Aorta (tissue), 5 donors: ENCODE measurements at regions not wholly inside any gene's neighbourhood (a gene's known extent, or its start where the extent isn't known, plus 50 kb on each side); places are given as distances from the start of the nearest gene placed in this dataset.

Experiments used
- ATAC-seq: fragments of 200-7000 bp; cut with Tn5 transposase; one replicate; pipeline ENCODE4 v1.9.1; 2022; ENCODE audit warnings: moderate library complexity; ENCODE audit not compliant: low FRiP score
- DNase-seq, 2 donors: peaks; one replicate each; pipeline ENCODE4 v3.0.0-alpha.2; 2020
- H3K27ac ChIP-seq, 2 donors: one replicate each; pipeline ENCODE4 v1.5.1; 2013; ENCODE audit warnings: low read length in 2 of 2, mild to moderate bottlenecking in 2 of 2, moderate library complexity in 2 of 2, control low read depth in 1 of 2, inconsistent platforms in 1 of 2, low read depth in 1 of 2
- H3K27me3 ChIP-seq, 2 donors: one replicate each; pipeline ENCODE4 v1.6.1; 2013; ENCODE audit warnings: control low read depth in 1 of 2, low read length in 1 of 2, mild to moderate bottlenecking in 1 of 2, moderate library complexity in 1 of 2; ENCODE audit not compliant: insufficient read depth in 2 of 2, control insufficient read depth in 1 of 2
- H3K36me3 ChIP-seq, 2 donors: one replicate each; pipeline ENCODE4 v1.6.1; 2013; ENCODE audit warnings: control low read depth in 1 of 2, low read length in 1 of 2, mild to moderate bottlenecking in 1 of 2; ENCODE audit not compliant: insufficient read depth in 2 of 2, control insufficient read depth in 1 of 2
- H3K4me1 ChIP-seq, 2 donors: one replicate each; pipeline ENCODE4 v1.6.1; 2013; ENCODE audit warnings: low read length in 2 of 2, control low read depth in 1 of 2, mild to moderate bottlenecking in 1 of 2, moderate library complexity in 1 of 2; ENCODE audit not compliant: insufficient read depth in 2 of 2, control insufficient read depth in 1 of 2
- H3K4me3 ChIP-seq, 2 donors: one replicate each; pipeline ENCODE4 v1.5.1; 2013; ENCODE audit warnings: low read length in 2 of 2, control low read depth in 1 of 2, mild to moderate bottlenecking in 1 of 2
- H3K9me3 ChIP-seq: one replicate; pipeline ENCODE4 v1.6.1; 2013; ENCODE audit warnings: mild to moderate bottlenecking, low read length; ENCODE audit not compliant: control insufficient read depth
- WGBS, 2 donors: extraction: QIAGEN DNeasy Blood & Tissue Kit; methylation state at CpG; one replicate each; pipeline ENCODE4 v1.1.7; 2013; 5-methylcytosine and 5-hydroxymethylcytosine counted together
- intact Hi-C, 2 donors: fragments of 100-400 bp; cut with DNase I; formaldehyde crosslinking; loops; one replicate each; pipeline versions ENCODE4 v1.14.2 to v1.15.0; 2022
- donor health status: healthy with polysubstance abuse.
- donor health status: Bipolar disorder and iron deficiency.
- donor health status: DM: no; HTN: no; CAD: no.
- donor health status: DM: no; HTN: no; CAD: no.
- donor health status: DM: yes; HTN: yes; CAD: no.

- Histone ChIP-seq H3K9me3 (no peaks in the 10 kb centered on the region), H3K36me3 (no peaks in the 10 kb centered on the region), H3K27ac (no peak overlapping the region), H3K4me3 (no peak overlapping the region), H3K4me1 (peaks cover 0 to 2% of the 10 kb centered on the region in 2 donors), H3K27me3 (no peaks in the 10 kb centered on the region)
- WGBS, 2 donors = 1 to 10% methylated on average over 4 of the region's 4 CpGs
- DNase-seq = no peak
- ATAC-seq = no peak
- intact Hi-C loops = no loop called here
Measured at GRCh38 chr6:134689641-134690040, 260.3 kb downstream of the ALDH8A1 start.

DNA sequence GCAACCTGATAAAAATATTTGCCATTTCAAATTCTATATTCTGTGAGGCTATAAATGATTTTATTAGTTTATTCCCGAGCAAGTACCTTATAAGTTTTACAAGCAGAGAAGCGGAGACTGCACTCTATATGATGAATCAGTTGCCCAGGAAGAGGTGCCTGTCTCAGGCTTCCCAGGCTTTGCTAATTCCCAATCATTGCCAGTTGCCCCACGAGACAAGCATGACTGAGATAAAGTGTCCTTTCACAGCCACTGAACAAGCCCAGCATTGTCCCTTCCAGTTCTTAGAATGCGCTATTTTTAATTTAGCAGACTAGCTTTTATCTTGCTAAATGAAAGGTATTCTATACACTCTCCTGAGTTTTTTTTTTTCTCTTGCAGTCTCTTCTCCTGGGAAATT lies 260.7 kb downstream of the ALDH8A1 start:
- no peak overlapping the region for H3K4me3 ChIP-seq
- ATAC-seq (no peak), DNase-seq (no peak)
- no peak overlapping the region for H3K27ac ChIP-seq
- H3K36me3 ChIP-seq = no peaks in the 10 kb centered on the region
- intact Hi-C loops = no loop called here
- WGBS, 2 donors = 53 to 57% methylated on average over 4 of the region's 4 CpGs
- no peaks in the 10 kb centered on the region for H3K9me3 ChIP-seq
- peaks cover 0 to 2% of the 10 kb centered on the region in 2 donors for H3K4me1 ChIP-seq
- no peaks in the 10 kb centered on the region for H3K27me3 ChIP-seq

DNA sequence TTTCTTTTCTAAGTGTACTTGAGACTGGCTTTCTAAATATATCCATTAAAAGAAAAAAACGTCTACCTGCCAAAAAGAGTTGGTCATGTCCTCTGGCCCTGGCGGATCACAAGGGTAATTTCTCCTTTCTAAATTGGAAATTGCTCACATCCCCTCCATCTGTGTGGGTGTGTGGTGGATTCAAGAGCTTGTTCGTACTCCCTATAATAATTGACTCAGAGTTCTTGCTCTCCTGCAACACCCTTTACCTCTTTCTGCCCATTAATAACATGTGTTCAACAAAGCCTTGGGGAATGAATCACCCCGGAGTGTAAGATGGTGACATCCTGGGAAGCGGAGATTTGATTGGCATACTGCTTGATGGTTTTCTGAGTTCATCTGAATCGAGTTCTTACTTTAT lies 263.8 kb downstream of the ALDH8A1 start:
- Histone ChIP-seq H3K4me1 (peaks cover 0 to 2% of the 10 kb centered on the region in 2 donors), H3K4me3 (no peak overlapping the region), H3K36me3 (no peaks in the 10 kb centered on the region), H3K27ac (no peak overlapping the region), H3K27me3 (no peaks in the 10 kb centered on the region), H3K9me3 (no peaks in the 10 kb centered on the region)
- no peak for DNase-seq
- intact Hi-C loops = no loop called here
- WGBS, 2 donors = 9 to 23% methylated on average over 6 of the region's 6 CpGs
- no peak for ATAC-seq

DNA sequence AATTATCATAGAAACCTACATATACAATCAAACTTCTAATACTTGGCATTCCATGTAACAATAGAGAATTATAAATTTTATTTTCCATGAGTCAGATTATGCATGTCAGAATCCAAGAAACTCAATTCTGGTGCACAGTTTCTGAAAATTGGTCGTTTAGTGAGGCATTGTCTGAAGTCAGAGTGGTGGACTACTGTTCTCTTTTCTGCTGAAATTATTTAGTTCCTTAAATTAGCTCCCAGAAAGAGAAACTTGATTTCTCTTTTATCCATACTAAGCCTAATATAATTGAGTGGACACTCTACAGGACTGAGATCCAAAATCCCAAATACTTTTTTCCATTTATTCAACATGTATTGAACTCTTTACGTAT lies 265.5 kb downstream of the ALDH8A1 start:
- H3K4me3 ChIP-seq = no peak overlapping the region
- no peak for ATAC-seq
- H3K27me3 ChIP-seq = no peaks in the 10 kb centered on the region
- WGBS, 2 donors = 59 to 82% methylated on average over 2 of the region's 2 CpGs
- intact Hi-C loops = no loop called here
- H3K36me3 ChIP-seq = no peaks in the 10 kb centered on the region
- no peak overlapping the region for H3K27ac ChIP-seq
- no peak for DNase-seq
- H3K4me1 ChIP-seq = peaks cover 0 to 2% of the 10 kb centered on the region in 2 donors
- H3K9me3 ChIP-seq = no peaks in the 10 kb centered on the region

DNA sequence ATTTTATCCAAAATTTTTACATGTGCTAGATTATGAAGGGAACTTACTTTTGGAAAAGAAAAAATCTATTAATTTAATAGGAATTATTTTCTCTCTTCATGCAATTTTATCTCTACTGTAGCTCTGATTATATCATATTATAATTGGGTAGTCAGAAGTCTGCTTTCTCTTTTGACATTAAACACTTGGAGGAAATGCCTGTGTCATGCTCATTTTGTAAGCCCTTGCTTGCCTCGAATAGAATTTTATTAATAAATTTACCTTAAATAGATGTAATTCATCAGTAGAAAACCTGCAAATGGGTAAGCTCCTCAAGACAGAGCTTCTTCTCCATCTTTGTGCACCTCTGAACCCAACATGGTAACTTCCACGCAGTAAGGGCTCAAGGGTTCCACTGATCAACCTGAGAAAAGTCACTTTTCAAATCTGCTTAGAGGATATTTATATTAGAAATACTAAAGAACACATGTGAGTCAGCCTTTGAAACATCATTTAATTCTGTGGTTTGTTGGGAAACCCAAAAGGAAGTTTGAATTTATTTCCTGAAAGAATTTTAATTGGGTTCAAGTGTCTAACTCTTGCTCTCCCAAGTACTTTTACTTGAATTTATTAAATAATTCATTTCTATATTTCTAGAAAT lies 266.0 kb downstream of the ALDH8A1 start:
- DNase-seq (no peak), ATAC-seq (no peak)
- Histone ChIP-seq H3K4me1 (peaks cover 0 to 2% of the 10 kb centered on the region in 2 donors), H3K27ac (no peak overlapping the region), H3K36me3 (no peaks in the 10 kb centered on the region), H3K9me3 (no peaks in the 10 kb centered on the region), H3K27me3 (no peaks in the 10 kb centered on the region), H3K4me3 (no peak overlapping the region)
- WGBS, 2 donors = 51% methylated on average over 2 of the region's 2 CpGs
- intact Hi-C loops = no loop called here

DNA sequence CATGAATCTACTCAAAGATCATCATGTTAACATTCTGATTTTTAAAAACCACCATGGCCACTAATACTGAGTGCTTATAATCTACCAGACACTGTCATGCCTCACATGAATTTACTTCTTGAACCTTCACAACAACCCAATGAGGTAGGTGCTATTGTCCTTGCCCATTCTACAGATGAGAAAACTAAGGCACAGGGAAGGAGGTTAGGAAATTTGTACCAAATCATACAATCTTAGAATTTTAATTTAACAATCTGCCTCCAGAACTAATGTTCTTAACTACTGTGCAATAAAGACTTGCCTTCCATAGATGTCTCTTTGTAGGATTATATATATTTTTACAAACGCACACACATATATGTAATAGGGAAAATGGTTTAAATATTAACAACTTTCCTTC lies 269.5 kb downstream of the ALDH8A1 start:
- no peaks in the 10 kb centered on the region for H3K36me3 ChIP-seq
- WGBS, 2 donors = 95 to 97% methylated on average over 1 of the region's 1 CpG
- no peak overlapping the region for H3K27ac ChIP-seq
- H3K27me3 ChIP-seq = no peaks in the 10 kb centered on the region
- DNase-seq = no peak
- H3K9me3 ChIP-seq = no peaks in the 10 kb centered on the region
- ATAC-seq = no peak
- no peak overlapping the region for H3K4me3 ChIP-seq
- intact Hi-C loops = no loop called here
- H3K4me1 ChIP-seq = no peaks in the 10 kb centered on the region

- Histone ChIP-seq H3K27me3 (no peaks in the 10 kb centered on the region), H3K36me3 (no peaks in the 10 kb centered on the region), H3K9me3 (no peaks in the 10 kb centered on the region), H3K4me1 (no peaks in the 10 kb centered on the region), H3K4me3 (no peak overlapping the region), H3K27ac (no peak overlapping the region)
- ATAC-seq (no peak), DNase-seq (no peak)
- WGBS, 2 donors = 94 to 95% methylated on average over 3 of the region's 3 CpGs
- intact Hi-C loops = no loop called here
Measured at GRCh38 chr6:134680021-134680420, 269.9 kb downstream of the ALDH8A1 start.

DNA sequence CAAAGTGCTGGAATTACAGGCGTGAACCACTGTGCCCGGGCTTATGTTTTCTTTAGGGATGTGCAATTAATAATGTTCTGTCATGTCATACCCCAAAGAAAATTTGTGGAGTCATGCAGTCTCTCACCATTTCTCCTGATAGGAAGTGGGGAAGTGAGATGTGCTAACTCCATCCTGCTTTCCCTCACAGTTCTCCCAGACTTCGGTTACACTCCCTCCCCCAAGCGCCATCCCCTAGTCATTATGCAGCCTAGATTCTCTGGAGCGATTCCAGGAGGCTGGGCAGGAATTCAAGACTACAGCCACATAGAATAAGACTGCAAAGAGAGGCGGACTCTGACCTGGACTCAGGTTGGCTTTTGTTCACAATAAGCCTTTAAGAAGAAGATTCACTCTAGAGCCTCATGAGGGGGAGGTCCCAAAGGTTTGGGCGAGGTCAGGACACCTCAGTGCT lies 271.4 kb downstream of the ALDH8A1 start:
- H3K4me3 ChIP-seq = no peak overlapping the region
- H3K9me3 ChIP-seq = no peaks in the 10 kb centered on the region
- H3K36me3 ChIP-seq = no peaks in the 10 kb centered on the region
- no peak for DNase-seq
- no peak for ATAC-seq
- H3K4me1 ChIP-seq = no peaks in the 10 kb centered on the region
- 30 to 33% methylated on average over 7 of the region's 7 CpGs for WGBS, 2 donors
- H3K27me3 ChIP-seq = no peaks in the 10 kb centered on the region
- intact Hi-C loops = no loop called here
- H3K27ac ChIP-seq = no peak overlapping the region

DNA sequence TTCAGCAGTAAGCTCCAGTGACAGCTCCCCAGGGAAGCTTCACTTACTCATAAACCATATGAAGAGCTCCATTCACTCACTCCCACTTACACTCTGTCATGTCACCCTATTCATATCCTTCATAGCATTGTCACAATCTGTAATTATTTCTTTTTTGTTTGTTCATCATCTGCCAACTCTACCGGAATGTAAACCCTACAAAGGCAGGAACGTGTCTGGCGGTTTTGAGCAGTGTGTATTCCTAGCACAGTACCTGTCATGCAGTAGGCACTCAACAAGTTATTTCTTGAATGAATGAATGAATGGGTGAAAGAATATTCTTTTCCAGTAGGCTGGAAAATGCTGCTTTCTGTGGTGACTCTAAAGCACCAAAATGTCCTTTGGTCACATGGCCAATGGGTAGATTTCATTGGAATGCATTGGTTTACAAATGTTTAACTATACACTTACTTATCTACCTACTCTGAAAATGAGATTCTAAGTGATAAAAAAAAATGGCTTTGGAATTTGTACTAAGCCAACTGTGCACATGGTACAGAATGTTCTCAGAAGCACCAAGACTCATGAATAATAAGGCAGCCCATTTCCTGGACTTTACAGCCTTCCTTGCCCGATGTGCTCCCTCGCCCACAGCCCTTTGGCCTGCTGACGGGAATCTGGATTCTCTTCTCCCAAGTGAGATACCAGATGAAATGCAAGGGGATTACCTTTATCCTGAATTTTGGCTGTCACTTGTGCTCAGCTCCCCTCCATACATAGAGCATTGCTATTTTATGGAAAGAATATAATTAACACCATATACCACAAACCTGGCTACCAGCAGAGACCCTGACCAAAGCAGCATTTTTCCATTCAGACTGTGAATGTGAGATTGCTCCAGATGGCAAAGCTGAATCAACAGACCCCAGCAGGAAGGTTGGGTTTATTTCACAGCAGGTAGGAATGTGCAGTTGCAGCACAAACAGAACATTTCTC lies 273.3 kb downstream of the ALDH8A1 start:
- DNase-seq (no peak), ATAC-seq (no peak)
- Histone ChIP-seq H3K4me3 (no peak overlapping the region), H3K27me3 (no peaks in the 10 kb centered on the region), H3K9me3 (no peaks in the 10 kb centered on the region), H3K27ac (no peak overlapping the region), H3K36me3 (no peaks in the 10 kb centered on the region), H3K4me1 (no peaks in the 10 kb centered on the region)
- intact Hi-C loops = no loop called here
- 93% methylated on average over 6 of the region's 6 CpGs for WGBS, 2 donors
